WERI-Rb-1 (cell line): ENCODE measurements at regions not wholly inside any gene's neighbourhood (a gene's known extent, or its start where the extent isn't known, plus 50 kb on each side); places are given as distances from the start of the nearest gene placed in this dataset.

ENCODE experiments used
- DNase-seq: peaks from one replicate; pipeline ENCODE4 v3.0.0-alpha.2; 2020
- H3K27ac ChIP-seq: fragments of 250-450 bp; sonication (Bioruptor Pico); 2 replicates; pipeline ENCODE4 v1.5.1; 2020; ENCODE audit warnings: mild to moderate bottlenecking, moderate library complexity
- H3K27me3 ChIP-seq: fragments of 250-450 bp; sonication (Bioruptor Pico); 2 replicates; pipeline ENCODE4 v1.5.1; 2021; ENCODE audit warnings: mild to moderate bottlenecking, low read depth, moderate library complexity; ENCODE audit not compliant: insufficient read depth, severe bottlenecking
- H3K36me3 ChIP-seq: fragments of 250-450 bp; sonication (Bioruptor Pico); 2 replicates; pipeline ENCODE4 v1.5.1; 2020; ENCODE audit warnings: mild to moderate bottlenecking, moderate library complexity
- H3K4me3 ChIP-seq: 2 replicates; pipeline ENCODE4 v1.5.1; 2011; ENCODE audit warnings: low read depth, mild to moderate bottlenecking, control low read depth, low read length
- H3K9me3 ChIP-seq: fragments of 250-450 bp; sonication (Bioruptor Pico); 2 replicates; pipeline ENCODE4 v1.5.1; 2021; ENCODE audit warnings: mild to moderate bottlenecking, moderate library complexity; ENCODE audit not compliant: severe bottlenecking
- TF ChIP-seq, protein P1 (sequence below): IDR thresholded peaks from 2 replicates; pipeline ENCODE4 v1.5.1; 2011; ENCODE audit warnings: low read depth, mild to moderate bottlenecking, control low read depth, inconsistent platforms, low read length

DNA sequence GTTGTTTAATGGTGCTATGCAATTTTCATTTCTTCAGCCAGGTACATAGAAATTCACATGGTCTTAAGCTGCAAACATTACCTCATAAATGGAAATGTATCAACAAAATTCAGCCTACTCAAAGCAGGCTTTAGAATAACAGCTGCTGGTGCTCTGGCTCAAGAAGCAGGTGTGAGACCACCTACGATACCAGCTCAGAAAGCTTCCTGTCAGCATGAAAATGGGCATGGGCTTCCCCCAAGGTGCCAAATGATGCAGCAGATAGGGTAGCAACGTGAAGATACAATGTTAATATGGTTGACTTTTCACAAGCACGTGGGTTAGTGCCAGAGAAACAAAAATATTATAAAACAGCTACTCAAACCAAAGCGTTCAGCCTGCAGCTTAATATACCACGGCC, 343.4 kb upstream of the PRICKLE1 start:
- H3K27me3 ChIP-seq = no peaks in the 10 kb centered on the region
- TF ChIP-seq, protein P1, sequence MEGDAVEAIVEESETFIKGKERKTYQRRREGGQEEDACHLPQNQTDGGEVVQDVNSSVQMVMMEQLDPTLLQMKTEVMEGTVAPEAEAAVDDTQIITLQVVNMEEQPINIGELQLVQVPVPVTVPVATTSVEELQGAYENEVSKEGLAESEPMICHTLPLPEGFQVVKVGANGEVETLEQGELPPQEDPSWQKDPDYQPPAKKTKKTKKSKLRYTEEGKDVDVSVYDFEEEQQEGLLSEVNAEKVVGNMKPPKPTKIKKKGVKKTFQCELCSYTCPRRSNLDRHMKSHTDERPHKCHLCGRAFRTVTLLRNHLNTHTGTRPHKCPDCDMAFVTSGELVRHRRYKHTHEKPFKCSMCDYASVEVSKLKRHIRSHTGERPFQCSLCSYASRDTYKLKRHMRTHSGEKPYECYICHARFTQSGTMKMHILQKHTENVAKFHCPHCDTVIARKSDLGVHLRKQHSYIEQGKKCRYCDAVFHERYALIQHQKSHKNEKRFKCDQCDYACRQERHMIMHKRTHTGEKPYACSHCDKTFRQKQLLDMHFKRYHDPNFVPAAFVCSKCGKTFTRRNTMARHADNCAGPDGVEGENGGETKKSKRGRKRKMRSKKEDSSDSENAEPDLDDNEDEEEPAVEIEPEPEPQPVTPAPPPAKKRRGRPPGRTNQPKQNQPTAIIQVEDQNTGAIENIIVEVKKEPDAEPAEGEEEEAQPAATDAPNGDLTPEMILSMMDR = no peak
- H3K4me3 ChIP-seq = no peak overlapping the region
- no peak for DNase-seq
- no peak overlapping the region for H3K27ac ChIP-seq
- H3K36me3 ChIP-seq = no peaks in the 10 kb centered on the region
- H3K9me3 ChIP-seq = no peaks in the 10 kb centered on the region

DNA sequence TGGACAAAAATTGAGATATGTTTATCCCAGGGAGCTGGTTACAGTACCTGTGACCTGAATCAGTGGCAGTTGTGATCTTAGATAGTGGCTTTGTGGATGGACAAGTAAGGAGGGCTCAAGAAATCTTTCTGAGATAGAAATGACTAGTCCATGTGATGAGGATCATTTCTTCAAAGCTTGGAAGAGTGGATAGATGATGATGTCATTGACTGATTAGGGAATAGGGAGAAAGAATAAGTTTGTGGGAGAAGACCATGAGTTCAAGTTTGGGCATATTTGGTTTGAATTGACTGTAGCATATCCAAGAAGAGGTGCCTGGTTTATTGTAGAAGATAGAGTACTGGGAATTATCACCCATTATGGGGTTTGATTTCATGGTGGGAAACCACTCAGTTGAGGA, 336.7 kb upstream of the PRICKLE1 start:
- no peak overlapping the region for H3K4me3 ChIP-seq

DNA sequence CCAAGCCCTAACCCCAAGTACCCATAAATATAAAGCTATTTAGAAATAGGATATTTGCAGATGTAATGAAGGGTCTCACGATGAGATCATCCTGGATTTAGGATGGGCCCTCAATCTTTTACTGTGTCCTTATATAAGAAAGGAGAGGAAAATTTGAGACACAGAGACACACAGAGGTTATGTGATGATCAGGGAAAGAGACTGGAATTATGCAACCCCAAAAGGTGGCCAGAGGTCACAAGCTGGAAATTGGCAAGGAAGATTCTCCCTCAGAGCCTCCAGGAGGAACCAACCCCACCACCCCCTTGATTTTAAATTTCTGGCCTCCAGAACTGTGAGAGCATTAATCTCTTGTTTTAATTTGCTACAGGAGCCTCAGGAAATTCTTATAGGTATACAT, 334.9 kb upstream of the PRICKLE1 start:
- H3K27me3 ChIP-seq = no peaks in the 10 kb centered on the region
- TF ChIP-seq, protein P1 = no peak
- no peak overlapping the region for H3K4me3 ChIP-seq
- no peaks in the 10 kb centered on the region for H3K9me3 ChIP-seq
- DNase-seq = no peak
- no peak overlapping the region for H3K27ac ChIP-seq
- H3K36me3 ChIP-seq = no peaks in the 10 kb centered on the region

More for the DNA sequence above, 336.7 kb upstream of the PRICKLE1 start:
- Histone ChIP-seq H3K27ac (no peak overlapping the region), H3K27me3 (no peaks in the 10 kb centered on the region), H3K36me3 (no peaks in the 10 kb centered on the region), H3K9me3 (no peaks in the 10 kb centered on the region)
- DNase-seq = no peak
- TF ChIP-seq, protein P1 = no peak

DNA sequence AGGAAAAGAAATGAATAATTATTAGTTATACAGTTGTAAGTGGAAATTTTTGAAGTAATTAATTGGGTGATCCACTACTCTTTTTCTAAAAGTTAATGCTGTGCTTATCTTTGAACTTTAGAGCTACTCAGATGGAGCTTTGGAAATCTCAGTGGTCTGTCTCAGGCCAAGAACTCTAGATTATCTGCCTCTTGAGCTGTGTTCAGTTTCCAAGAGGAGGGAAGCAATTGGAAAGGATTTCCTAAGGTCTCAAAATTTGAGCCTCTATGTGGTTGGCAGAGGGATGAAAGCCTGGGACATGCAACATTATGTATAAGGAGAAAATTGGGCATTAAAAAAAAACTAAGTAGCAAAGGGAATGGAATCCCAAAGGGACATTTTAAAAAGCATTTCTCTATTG, 334.0 kb upstream of the PRICKLE1 start:
- no peaks in the 10 kb centered on the region for H3K9me3 ChIP-seq
- no peak for DNase-seq

DNA sequence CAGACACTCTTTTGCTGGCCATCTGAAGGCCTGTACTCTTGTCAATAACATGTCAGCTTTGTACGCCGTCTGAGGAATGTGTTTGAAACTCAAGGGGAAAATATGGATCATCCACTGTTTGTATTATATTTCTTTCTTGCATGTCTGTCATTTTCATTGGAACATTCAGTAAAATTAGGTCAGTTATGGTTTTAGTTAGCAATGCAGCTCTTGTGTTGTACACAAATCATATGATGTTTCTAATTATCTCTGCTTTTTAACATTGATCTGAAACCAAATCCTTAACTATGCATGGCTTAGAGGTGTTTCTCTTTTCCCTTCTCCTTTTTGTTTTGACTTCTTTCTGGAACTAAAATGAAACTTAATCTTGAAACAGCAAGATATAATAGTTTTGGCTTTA, 333.6 kb upstream of the PRICKLE1 start:
- no peaks in the 10 kb centered on the region for H3K27me3 ChIP-seq
- H3K27ac ChIP-seq = no peak overlapping the region
- TF ChIP-seq, protein P1 = no peak
- no peak for DNase-seq
- no peaks in the 10 kb centered on the region for H3K36me3 ChIP-seq
- H3K4me3 ChIP-seq = no peak overlapping the region
- no peaks in the 10 kb centered on the region for H3K9me3 ChIP-seq

More for the DNA sequence above, 334.0 kb upstream of the PRICKLE1 start:
- TF ChIP-seq, protein P1 = no peak
- Histone ChIP-seq H3K36me3 (no peaks in the 10 kb centered on the region), H3K27ac (no peak overlapping the region), H3K4me3 (no peak overlapping the region), H3K27me3 (no peaks in the 10 kb centered on the region)

DNA sequence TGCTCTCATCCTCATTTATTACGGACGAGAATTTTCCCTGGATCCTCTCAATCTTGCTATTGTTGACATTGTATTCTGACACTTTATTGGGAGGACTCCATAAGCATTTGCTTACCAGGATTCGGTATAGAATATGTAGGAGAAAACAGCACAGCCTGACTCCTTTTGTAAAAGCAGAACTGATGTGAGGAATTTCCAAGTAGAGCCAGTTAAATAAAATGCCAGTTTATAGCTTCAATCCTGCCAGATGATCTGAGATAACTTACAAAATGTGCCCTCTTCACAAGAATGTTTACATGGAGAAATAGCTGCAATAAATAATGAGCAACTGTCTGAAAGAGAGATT, 332.9 kb upstream of the PRICKLE1 start:
- H3K27ac ChIP-seq = no peak overlapping the region
- H3K9me3 ChIP-seq = no peaks in the 10 kb centered on the region
- no peaks in the 10 kb centered on the region for H3K27me3 ChIP-seq
- no peaks in the 10 kb centered on the region for H3K36me3 ChIP-seq
- TF ChIP-seq, protein P1 = no peak
- no peak overlapping the region for H3K4me3 ChIP-seq
- no peak for DNase-seq
